WTC11 (cell line): ENCODE measurements at regions not wholly inside any gene's neighbourhood (a gene's known extent, or its start where the extent isn't known, plus 50 kb on each side); places are given as distances from the start of the nearest gene placed in this dataset.

Experiments
- ATAC-seq: fragments of 200-7000 bp; cut with Tn5 transposase; 2 replicates; pipeline ENCODE4 v1.10.0; 2021; ENCODE audit warnings: mild to moderate bottlenecking, moderate library complexity
- CTCF ChIA-PET: fragments of 300-600 bp; sonication (Branson Sonifier 250); formaldehyde crosslinking; loops from one replicate; lab custom pipeline; 2021; ENCODE audit warnings: antibody characterized with exemption; lab: Charles Lee
- POLR2A ChIA-PET: fragments of 350-600 bp; sonication (Branson Sonifier 250); formaldehyde crosslinking; loops from one replicate; lab custom pipeline; 2021; ENCODE audit warnings: antibody characterized with exemption; lab: Charles Lee
- DNase-seq: peaks from one replicate; pipeline ENCODE4 v3.0.0; 2021; ENCODE audit warnings: low spot score
- H3K27ac Mint-ChIP-seq: 2 replicates; pipeline ENCODE4 v1.8.0; 2021; ENCODE audit warnings: mixed read lengths
- H3K27me3 Mint-ChIP-seq: 2 replicates; pipeline ENCODE4 v1.8.0; 2021; ENCODE audit warnings: low read depth, mild to moderate bottlenecking, moderate library complexity, mixed read lengths
- H3K36me3 Mint-ChIP-seq: 2 replicates; pipeline ENCODE4 v1.8.0; 2021; ENCODE audit warnings: mixed read lengths
- H3K4me1 Mint-ChIP-seq: 2 replicates; pipeline ENCODE4 v1.8.0; 2022; ENCODE audit warnings: mixed read lengths
- H3K4me3 Mint-ChIP-seq: 2 replicates; pipeline ENCODE4 v1.8.0; 2021; ENCODE audit warnings: mild to moderate bottlenecking, moderate library complexity, mixed read lengths
- H3K9me3 Mint-ChIP-seq: 2 replicates; pipeline ENCODE4 v1.8.0; 2021; ENCODE audit warnings: mixed read lengths
- CBFB ChIP-seq: sonication (generic); formaldehyde crosslinking; IDR thresholded peaks from 2 replicates; pipeline ENCODE4 v1.8.1; 2022; ENCODE audit warnings: mild to moderate bottlenecking, low read depth, missing genetic modification reagents
- CREM ChIP-seq: sonication (generic); formaldehyde crosslinking; IDR thresholded peaks from 2 replicates; pipeline ENCODE4 v1.8.1; 2022; ENCODE audit warnings: mild to moderate bottlenecking, missing genetic modification reagents, moderate library complexity
- ELF4 ChIP-seq: sonication (generic); formaldehyde crosslinking; IDR thresholded peaks from 2 replicates; pipeline ENCODE4 v1.8.1; 2022; ENCODE audit warnings: low read depth, mild to moderate bottlenecking, moderate library complexity, missing genetic modification reagents
- EMX1 ChIP-seq: fragments of 250-450 bp; sonication (Bioruptor Pico); IDR thresholded peaks from 2 replicates; pipeline ENCODE4 v1.8.0; 2021; ENCODE audit warnings: mild to moderate bottlenecking
- FOXP1 ChIP-seq: sonication (generic); formaldehyde crosslinking; IDR thresholded peaks from 2 replicates; pipeline ENCODE4 v1.8.0; 2022; ENCODE audit warnings: missing genetic modification reagents, mild to moderate bottlenecking, moderate library complexity, borderline replicate concordance
- GTF2I ChIP-seq: fragments of 250-450 bp; sonication (Bioruptor Pico); conservative IDR thresholded peaks from 2 replicates; pipeline ENCODE4 v1.4.0; 2021; ENCODE audit warnings: mild to moderate bottlenecking
- HMGA2 ChIP-seq: fragments of 250-450 bp; sonication (Bioruptor Pico); IDR thresholded peaks from 2 replicates; pipeline ENCODE4 v1.4.0; 2021; ENCODE audit warnings: mild to moderate bottlenecking, moderate library complexity
- KAT7 ChIP-seq: sonication (generic); formaldehyde crosslinking; IDR thresholded peaks from 2 replicates; pipeline ENCODE4 v1.8.1; 2023; ENCODE audit warnings: missing genetic modification reagents, mild to moderate bottlenecking, borderline replicate concordance
- NFATC4 ChIP-seq: fragments of 250-450 bp; sonication (Bioruptor Pico); IDR thresholded peaks from 2 replicates; pipeline ENCODE4 v1.9.0; 2021; ENCODE audit warnings: mild to moderate bottlenecking
- RELA ChIP-seq: sonication (generic); formaldehyde crosslinking; IDR thresholded peaks from 2 replicates; pipeline ENCODE4 v1.8.1; 2022; ENCODE audit warnings: missing genetic modification reagents, mild to moderate bottlenecking, borderline replicate concordance
- RORB ChIP-seq: fragments of 250-450 bp; sonication (Bioruptor Pico); IDR thresholded peaks from 2 replicates; pipeline ENCODE4 v1.9.0; 2021; ENCODE audit warnings: mild to moderate bottlenecking
- SP1 ChIP-seq: sonication (generic); formaldehyde crosslinking; conservative IDR thresholded peaks from 2 replicates; pipeline ENCODE4 v1.8.1; 2022; ENCODE audit warnings: missing genetic modification reagents
- TEAD4 ChIP-seq: sonication (generic); formaldehyde crosslinking; IDR thresholded peaks from 2 replicates; pipeline ENCODE4 v1.8.0; 2022; ENCODE audit warnings: mild to moderate bottlenecking, missing genetic modification reagents
- TP53 ChIP-seq: sonication (generic); formaldehyde crosslinking; IDR thresholded peaks from 2 replicates; pipeline ENCODE4 v1.8.1; 2023; ENCODE audit warnings: mild to moderate bottlenecking, missing genetic modification reagents
- ZBTB21 ChIP-seq: sonication (generic); formaldehyde crosslinking; IDR thresholded peaks from 2 replicates; pipeline ENCODE4 v1.8.1; 2023; ENCODE audit warnings: mild to moderate bottlenecking, missing genetic modification reagents, borderline replicate concordance
- ZNF138 ChIP-seq: sonication (generic); formaldehyde crosslinking; conservative IDR thresholded peaks from 2 replicates; pipeline ENCODE4 v1.8.1; 2022; ENCODE audit warnings: mild to moderate bottlenecking, moderate library complexity, missing genetic modification reagents
- ZNF263 ChIP-seq: sonication (generic); formaldehyde crosslinking; IDR thresholded peaks from 2 replicates; pipeline ENCODE4 v1.8.1; 2022; ENCODE audit warnings: low read depth, mild to moderate bottlenecking, moderate library complexity, missing genetic modification reagents
- ZNF396 ChIP-seq: fragments of 250-450 bp; sonication (Bioruptor Pico); IDR thresholded peaks from 2 replicates; pipeline ENCODE4 v1.8.0; 2021; ENCODE audit warnings: mild to moderate bottlenecking, moderate library complexity, borderline replicate concordance
- ZNF416 ChIP-seq: fragments of 250-450 bp; sonication (Bioruptor Pico); IDR thresholded peaks from 2 replicates; pipeline ENCODE4 v1.9.0; 2021; ENCODE audit warnings: mild to moderate bottlenecking, inconsistent platforms
- ZNF423 ChIP-seq: fragments of 250-450 bp; sonication (Bioruptor Pico); IDR thresholded peaks from 2 replicates; pipeline ENCODE4 v2.1.2; 2022; ENCODE audit warnings: mild to moderate bottlenecking, moderate library complexity
- TF ChIP-seq, protein P1 (sequence below): sonication (generic); formaldehyde crosslinking; IDR thresholded peaks from 2 replicates; pipeline ENCODE4 v1.8.1; 2023; ENCODE audit warnings: mild to moderate bottlenecking, missing genetic modification reagents
- TF ChIP-seq, protein P2 (sequence below): fragments of 250-450 bp; sonication (Bioruptor Pico); IDR thresholded peaks from 2 replicates; pipeline ENCODE4 v1.8.0; 2021; ENCODE audit warnings: mild to moderate bottlenecking
- TF ChIP-seq, protein P3 (sequence below): sonication (generic); formaldehyde crosslinking; IDR thresholded peaks from 2 replicates; pipeline ENCODE4 v1.8.0; 2022; ENCODE audit warnings: missing genetic modification reagents

DNA sequence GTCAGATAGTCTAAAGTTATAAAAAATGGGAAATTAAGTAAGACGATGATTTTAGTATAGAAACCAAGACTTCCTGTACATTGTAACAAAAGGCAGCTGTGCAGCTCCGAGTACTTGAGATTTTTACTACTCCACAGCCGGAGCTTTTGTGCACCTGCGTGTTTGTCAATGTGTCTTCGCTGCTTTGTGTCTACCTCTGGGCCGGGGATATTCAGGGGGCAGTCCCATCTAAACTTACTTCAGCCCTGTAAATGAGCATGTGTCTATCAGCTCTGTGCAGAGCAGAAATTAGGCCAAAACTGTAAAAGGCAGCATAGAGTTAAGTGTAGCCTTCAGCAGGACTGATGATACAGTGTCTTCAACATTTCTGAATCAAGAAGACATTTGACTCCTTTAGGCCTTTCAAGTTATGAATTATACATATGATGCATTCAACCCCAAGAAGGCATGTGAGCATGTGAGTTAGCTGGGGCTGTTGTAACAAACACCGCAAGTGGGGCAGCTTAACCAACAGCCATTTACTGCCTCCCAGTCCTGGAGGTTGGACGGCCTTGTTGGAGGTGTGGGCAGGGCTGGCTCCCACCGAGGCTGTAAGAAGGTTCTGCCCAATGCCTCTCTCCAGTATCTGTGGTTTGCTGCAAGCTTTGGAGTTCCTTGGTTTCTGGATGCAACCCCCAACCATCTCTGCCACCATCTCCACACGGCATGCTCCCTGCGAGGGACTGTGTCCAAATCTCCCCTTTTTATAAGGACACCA lies 191.0 kb upstream of the IRS2 start (continued):
- TF ChIP-seq, protein P1, sequence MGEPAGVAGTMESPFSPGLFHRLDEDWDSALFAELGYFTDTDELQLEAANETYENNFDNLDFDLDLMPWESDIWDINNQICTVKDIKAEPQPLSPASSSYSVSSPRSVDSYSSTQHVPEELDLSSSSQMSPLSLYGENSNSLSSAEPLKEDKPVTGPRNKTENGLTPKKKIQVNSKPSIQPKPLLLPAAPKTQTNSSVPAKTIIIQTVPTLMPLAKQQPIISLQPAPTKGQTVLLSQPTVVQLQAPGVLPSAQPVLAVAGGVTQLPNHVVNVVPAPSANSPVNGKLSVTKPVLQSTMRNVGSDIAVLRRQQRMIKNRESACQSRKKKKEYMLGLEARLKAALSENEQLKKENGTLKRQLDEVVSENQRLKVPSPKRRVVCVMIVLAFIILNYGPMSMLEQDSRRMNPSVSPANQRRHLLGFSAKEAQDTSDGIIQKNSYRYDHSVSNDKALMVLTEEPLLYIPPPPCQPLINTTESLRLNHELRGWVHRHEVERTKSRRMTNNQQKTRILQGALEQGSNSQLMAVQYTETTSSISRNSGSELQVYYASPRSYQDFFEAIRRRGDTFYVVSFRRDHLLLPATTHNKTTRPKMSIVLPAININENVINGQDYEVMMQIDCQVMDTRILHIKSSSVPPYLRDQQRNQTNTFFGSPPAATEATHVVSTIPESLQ (CRISPR knock-in tag): no peak
- TF ChIP-seq RELA (CRISPR knock-in tag) (no peak), ELF4 (CRISPR knock-in tag) (no peak)

DNA sequence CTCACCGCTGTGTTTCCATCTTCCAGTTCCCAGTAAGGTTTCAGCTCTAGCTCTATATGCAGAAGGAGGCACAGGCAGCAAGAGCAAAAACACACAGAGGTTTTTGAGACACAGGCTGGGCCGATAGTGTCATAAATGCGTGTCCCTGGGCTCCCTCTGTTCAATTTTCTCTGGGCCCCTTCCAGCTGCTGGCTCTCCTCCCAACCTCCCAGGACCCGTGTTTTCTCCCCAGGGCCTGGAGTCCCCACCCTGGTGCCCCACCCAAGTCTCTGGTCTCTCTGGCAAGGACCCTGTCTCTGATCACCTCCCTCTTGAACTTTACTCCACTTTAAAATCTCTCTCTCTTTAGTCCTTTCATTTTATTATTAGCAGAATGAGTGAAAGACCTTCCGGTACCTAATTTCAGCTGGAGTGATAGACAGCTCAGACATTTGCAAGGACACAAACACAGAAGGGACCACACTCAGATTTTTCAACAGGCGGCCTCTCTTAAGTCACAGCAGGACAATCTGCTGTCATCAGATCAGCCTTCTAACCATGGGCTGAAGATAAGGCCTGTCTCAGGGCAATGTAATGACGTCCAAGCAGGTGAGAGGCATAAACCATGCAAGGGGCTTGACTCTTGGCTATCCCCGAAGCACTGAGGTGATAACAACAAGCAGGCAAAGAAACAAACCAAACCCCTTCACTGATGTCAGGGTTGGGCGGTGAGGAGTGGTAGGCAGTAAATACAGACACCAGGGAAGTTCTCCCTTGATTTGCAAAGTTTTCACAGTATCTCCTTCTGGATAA lies 190.0 kb upstream of the IRS2 start:
- DNase-seq: no peak
- H3K27ac Mint-ChIP-seq: no peak overlapping the region

DNA sequence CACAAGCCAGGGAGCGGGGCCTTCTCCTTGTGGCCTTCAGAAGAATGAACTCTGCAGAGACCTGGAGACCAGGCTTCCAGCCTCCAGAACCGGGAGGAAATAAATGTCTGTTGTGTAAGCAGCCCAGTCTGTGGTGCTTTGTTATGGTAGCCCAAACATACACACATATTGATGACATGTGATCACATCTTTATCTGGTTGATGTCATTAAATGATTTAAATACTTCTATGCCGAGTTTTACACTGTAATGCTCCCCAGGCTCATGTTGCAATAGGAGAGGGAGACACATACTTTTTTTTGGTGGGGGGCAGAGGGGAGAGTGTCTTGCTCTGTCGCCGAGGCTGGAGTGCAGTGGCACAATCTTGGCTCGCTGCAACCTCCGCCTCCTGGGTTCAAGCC lies 188.0 kb upstream of the IRS2 start:
- TF ChIP-seq ZNF138 (CRISPR knock-in tag): no peak
- TF ChIP-seq GTF2I (CRISPR knock-in tag): no peak
- TF ChIP-seq, all 79 proteins: peak for 0
- H3K27me3 Mint-ChIP-seq: no peaks in the 10 kb centered on the region
- ChIA-PET POLR2A (no interaction called here), CTCF (no interaction called here)
- peaks cover 17% of the 10 kb centered on the region for H3K9me3 Mint-ChIP-seq
- ATAC-seq: no peak
- H3K4me1 Mint-ChIP-seq: no peaks in the 10 kb centered on the region
- H3K27ac Mint-ChIP-seq: no peak overlapping the region
- no peak for DNase-seq
- no peak overlapping the region for H3K4me3 Mint-ChIP-seq
- H3K36me3 Mint-ChIP-seq: peaks cover 11% of the 10 kb centered on the region; the same call in 1 of the 2 replicates

More for the DNA sequence above, 190.0 kb upstream of the IRS2 start:
- Mint-ChIP-seq H3K36me3 (no peaks in the 10 kb centered on the region), H3K27me3 (no peaks in the 10 kb centered on the region), H3K4me1 (no peaks in the 10 kb centered on the region), H3K4me3 (no peak overlapping the region), H3K9me3 (no peaks in the 10 kb centered on the region)
- POLR2A ChIA-PET: no interaction called here
- CTCF ChIA-PET: interaction anchor here (0.8 kb wide), 1 partner anchor 85 kb away, joined by 3 read pairs; no protein-coding TSS in a partner anchor
- TF ChIP-seq ZNF416 (CRISPR knock-in tag): no peak
- TF ChIP-seq NFATC4 (CRISPR knock-in tag): no peak
- TF ChIP-seq RORB (CRISPR knock-in tag): no peak
- TF ChIP-seq TP53 (CRISPR knock-in tag): no peak
- TF ChIP-seq TEAD4 (CRISPR knock-in tag): no peak
- no peak for TF ChIP-seq SP1
- no peak for TF ChIP-seq ZNF396 (CRISPR knock-in tag)
- TF ChIP-seq, protein P2, sequence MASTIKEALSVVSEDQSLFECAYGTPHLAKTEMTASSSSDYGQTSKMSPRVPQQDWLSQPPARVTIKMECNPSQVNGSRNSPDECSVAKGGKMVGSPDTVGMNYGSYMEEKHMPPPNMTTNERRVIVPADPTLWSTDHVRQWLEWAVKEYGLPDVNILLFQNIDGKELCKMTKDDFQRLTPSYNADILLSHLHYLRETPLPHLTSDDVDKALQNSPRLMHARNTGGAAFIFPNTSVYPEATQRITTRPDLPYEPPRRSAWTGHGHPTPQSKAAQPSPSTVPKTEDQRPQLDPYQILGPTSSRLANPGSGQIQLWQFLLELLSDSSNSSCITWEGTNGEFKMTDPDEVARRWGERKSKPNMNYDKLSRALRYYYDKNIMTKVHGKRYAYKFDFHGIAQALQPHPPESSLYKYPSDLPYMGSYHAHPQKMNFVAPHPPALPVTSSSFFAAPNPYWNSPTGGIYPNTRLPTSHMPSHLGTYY: no peak
- no peak for TF ChIP-seq KAT7 (CRISPR knock-in tag)
- no peak for TF ChIP-seq ZNF263 (CRISPR knock-in tag)
- no peak for TF ChIP-seq CBFB (CRISPR knock-in tag)
- ATAC-seq: no peak

DNA sequence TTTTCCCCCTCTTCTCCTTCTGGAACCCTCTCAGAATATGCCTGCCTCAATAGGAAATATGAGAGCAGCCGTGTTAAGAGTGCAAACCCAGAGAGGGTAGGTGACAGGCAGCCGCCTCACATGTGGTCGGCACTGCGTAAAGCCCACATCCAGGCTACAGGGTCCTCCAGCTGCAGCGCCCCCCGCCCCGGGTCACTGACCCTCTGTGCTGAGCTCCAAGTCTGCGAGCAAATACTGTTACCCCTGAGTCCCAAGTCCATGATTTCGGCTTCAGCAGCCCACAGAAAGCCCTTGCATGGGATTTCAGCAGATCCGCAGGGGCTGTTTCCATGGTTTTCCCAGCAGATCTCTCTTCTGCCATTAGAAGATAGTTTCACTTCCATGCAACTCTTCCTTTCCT lies 186.9 kb upstream of the IRS2 start:
- no peak for DNase-seq
- ATAC-seq: no peak
- H3K27ac Mint-ChIP-seq: no peak overlapping the region
- no peaks in the 10 kb centered on the region for H3K27me3 Mint-ChIP-seq
- peaks cover 11% of the 10 kb centered on the region; the same call in 1 of the 2 replicates for H3K36me3 Mint-ChIP-seq
- ChIA-PET CTCF (no interaction called here), POLR2A (no interaction called here)
- H3K4me1 Mint-ChIP-seq: no peaks in the 10 kb centered on the region
- peaks cover 17% of the 10 kb centered on the region for H3K9me3 Mint-ChIP-seq
- H3K4me3 Mint-ChIP-seq: no peak overlapping the region
- TF ChIP-seq EMX1 (no peak), GTF2I (CRISPR knock-in tag) (no peak), CREM (CRISPR knock-in tag) (no peak), ZBTB21 (no peak), HMGA2 (CRISPR knock-in tag) (no peak), ZNF423 (CRISPR knock-in tag) (no peak), FOXP1 (no peak)
- TF ChIP-seq, protein P3, sequence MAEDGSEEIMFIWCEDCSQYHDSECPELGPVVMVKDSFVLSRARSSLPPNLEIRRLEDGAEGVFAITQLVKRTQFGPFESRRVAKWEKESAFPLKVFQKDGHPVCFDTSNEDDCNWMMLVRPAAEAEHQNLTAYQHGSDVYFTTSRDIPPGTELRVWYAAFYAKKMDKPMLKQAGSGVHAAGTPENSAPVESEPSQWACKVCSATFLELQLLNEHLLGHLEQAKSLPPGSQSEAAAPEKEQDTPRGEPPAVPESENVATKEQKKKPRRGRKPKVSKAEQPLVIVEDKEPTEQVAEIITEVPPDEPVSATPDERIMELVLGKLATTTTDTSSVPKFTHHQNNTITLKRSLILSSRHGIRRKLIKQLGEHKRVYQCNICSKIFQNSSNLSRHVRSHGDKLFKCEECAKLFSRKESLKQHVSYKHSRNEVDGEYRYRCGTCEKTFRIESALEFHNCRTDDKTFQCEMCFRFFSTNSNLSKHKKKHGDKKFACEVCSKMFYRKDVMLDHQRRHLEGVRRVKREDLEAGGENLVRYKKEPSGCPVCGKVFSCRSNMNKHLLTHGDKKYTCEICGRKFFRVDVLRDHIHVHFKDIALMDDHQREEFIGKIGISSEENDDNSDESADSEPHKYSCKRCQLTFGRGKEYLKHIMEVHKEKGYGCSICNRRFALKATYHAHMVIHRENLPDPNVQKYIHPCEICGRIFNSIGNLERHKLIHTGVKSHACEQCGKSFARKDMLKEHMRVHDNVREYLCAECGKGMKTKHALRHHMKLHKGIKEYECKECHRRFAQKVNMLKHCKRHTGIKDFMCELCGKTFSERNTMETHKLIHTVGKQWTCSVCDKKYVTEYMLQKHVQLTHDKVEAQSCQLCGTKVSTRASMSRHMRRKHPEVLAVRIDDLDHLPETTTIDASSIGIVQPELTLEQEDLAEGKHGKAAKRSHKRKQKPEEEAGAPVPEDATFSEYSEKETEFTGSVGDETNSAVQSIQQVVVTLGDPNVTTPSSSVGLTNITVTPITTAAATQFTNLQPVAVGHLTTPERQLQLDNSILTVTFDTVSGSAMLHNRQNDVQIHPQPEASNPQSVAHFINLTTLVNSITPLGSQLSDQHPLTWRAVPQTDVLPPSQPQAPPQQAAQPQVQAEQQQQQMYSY: no peak
